GM18520 (cell line): ENCODE measurements at regions not wholly inside any gene's neighbourhood (a gene's known extent, or its start where the extent isn't known, plus 50 kb on each side); places are given as distances from the start of the nearest gene placed in this dataset.

Experiments
- ATAC-seq: cut with Tn5 transposase; IDR thresholded peaks from one replicate; pipeline ENCODE4 v1.9.1; 2021; ENCODE audit not compliant: unreplicated experiment

DNA sequence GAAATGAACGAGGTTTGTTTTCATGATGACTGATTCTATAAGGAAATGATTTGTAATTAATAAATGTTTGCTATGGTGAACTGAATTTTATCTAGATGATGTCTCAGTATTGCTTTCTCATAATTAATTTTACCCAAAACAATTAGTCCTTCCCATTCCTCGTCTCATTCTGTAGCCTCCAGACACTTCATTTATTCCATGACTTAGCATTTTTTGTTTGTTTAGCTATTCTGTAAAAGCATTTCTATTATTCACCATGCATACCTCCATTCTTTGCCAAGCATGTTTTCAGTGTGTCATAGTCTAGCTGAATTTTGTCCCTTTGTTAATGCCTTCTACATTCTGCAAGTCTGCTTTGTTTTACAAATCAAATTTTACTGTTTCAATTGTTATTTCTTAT, 137.4 kb upstream of the RPL10L start:
- no peak for ATAC-seq

DNA sequence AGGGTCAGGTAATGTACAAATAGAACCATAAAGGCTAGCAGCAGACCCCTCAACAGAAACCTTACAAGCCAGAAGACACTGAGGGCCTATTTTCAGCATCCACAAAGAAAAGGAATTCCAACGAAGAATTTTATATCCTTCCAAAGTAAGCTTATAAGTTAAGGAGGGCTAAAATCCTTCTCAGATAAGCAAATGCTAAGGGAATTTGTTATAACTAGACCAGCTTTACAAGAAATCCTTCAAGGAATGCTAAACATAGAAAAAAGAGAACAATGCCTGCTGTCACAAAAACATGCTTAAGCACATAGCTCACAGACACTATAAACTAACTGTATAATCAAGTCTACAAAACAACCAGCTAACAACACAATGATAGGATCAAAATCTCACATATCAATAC, 130.7 kb upstream of the RPL10L start:
- no peak for ATAC-seq

DNA sequence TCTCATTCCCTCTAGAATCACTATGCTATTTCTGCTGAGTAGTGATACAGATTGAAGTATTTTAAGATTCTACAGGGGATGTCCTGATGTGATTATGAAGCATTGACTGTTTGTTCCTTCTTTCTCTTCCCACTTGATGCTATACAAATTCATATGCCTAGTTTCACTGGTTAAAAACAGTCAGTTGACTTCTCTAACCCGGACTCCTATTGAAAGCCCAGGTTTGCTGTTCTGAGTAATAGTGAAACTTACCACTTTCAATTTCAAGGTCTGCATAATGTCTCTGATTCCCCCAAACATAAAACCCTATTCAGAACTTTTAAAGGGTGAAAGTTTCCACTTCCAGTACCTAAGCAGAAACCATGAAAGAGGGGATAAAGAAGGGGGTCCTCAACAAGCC, 117.7 kb upstream of the RPL10L start:
- ATAC-seq = peak; percentile 90

- ATAC-seq = no peak
These were observed 95.5 kb upstream of the RPL10L start for GRCh38 chr14:46747001-46747652.

DNA sequence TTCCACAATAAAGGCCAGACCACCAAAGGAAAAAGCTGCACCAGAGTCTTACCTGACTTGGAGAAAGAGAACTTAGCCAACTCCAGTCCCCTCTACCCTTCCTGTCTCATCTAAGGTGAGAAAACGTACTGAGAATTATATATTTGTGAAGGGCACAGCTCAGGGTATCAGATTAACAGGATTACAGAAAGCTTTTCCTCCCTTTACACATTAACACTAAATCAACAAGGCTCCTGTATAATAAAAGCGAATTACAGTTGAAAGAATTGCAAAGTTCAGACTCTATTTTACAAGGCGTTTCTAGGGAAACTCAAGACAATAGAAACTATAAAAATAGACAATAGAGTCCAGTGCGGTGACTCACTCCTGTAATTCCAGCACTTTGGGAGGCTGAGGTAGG, 82.7 kb upstream of the RPL10L start:
- ATAC-seq = no peak

- ATAC-seq = no peak
These were observed 65.6 kb upstream of the RPL10L start for GRCh38 chr14:46717211-46717610.
